Activated naive CD8-positive, alpha-beta T cell treated with anti-CD3 and anti-CD28 coated beads for 36 hours (primary cell): ENCODE measurements at regions not wholly inside any gene's neighbourhood (a gene's known extent, or its start where the extent isn't known, plus 50 kb on each side); places are given as distances from the start of the nearest gene placed in this dataset.

Source experiments
- DNase-seq: peaks from one replicate; pipeline ENCODE4 v3.0.0; 2021
- H3K27ac Mint-ChIP-seq: one replicate; pipeline ENCODE4 v1.8.0; 2022; ENCODE audit warnings: mild to moderate bottlenecking, moderate library complexity, mixed read lengths
- H3K27me3 Mint-ChIP-seq: one replicate; pipeline ENCODE4 v1.8.0; 2022; ENCODE audit warnings: mild to moderate bottlenecking, mixed read lengths
- H3K36me3 Mint-ChIP-seq: one replicate; pipeline ENCODE4 v1.8.0; 2021; ENCODE audit warnings: mild to moderate bottlenecking, mixed read lengths
- H3K4me1 Mint-ChIP-seq: one replicate; pipeline ENCODE4 v1.8.0; 2021; ENCODE audit warnings: mixed read lengths
- H3K4me3 Mint-ChIP-seq: one replicate; pipeline ENCODE4 v1.8.0; 2022; ENCODE audit warnings: mild to moderate bottlenecking, moderate library complexity, mixed read lengths
- H3K9me3 Mint-ChIP-seq: one replicate; pipeline ENCODE4 v1.8.0; 2022; ENCODE audit warnings: mixed read lengths

GRCh38 chr3:40999682-41000081 lies 199.6 kb upstream of the CTNNB1 start:
- H3K36me3 Mint-ChIP-seq, result no peaks in the 10 kb centered on the region
- H3K27ac Mint-ChIP-seq, result no peak overlapping the region
- H3K9me3 Mint-ChIP-seq, result no peaks in the 10 kb centered on the region
- H3K4me3 Mint-ChIP-seq, result no peak overlapping the region
- H3K27me3 Mint-ChIP-seq, result peaks cover 4% of the 10 kb centered on the region
- DNase-seq, result no peak
- H3K4me1 Mint-ChIP-seq, result peaks cover 5% of the 10 kb centered on the region

- Mint-ChIP-seq H3K9me3 (no peaks in the 10 kb centered on the region), H3K4me1 (peaks cover 5% of the 10 kb centered on the region), H3K36me3 (no peaks in the 10 kb centered on the region), H3K4me3 (no peak overlapping the region), H3K27ac (no peak overlapping the region), H3K27me3 (peaks cover 4% of the 10 kb centered on the region)
- no peak for DNase-seq
Observed at GRCh38 chr3:41000471-41000870, 198.8 kb upstream of the CTNNB1 start.

- Mint-ChIP-seq H3K9me3 (no peaks in the 10 kb centered on the region), H3K4me3 (no peak overlapping the region), H3K27me3 (peaks cover 4% of the 10 kb centered on the region), H3K4me1 (peaks cover 5% of the 10 kb centered on the region), H3K27ac (no peak overlapping the region), H3K36me3 (no peaks in the 10 kb centered on the region)
- DNase-seq, result no peak
Observed at GRCh38 chr3:41001556-41001955, 197.7 kb upstream of the CTNNB1 start.

GRCh38 chr3:41002104-41002503 lies 197.2 kb upstream of the CTNNB1 start:
- H3K4me1 Mint-ChIP-seq, result peaks cover 5% of the 10 kb centered on the region
- peaks cover 4% of the 10 kb centered on the region for H3K27me3 Mint-ChIP-seq
- DNase-seq, result no peak
- no peak overlapping the region for H3K27ac Mint-ChIP-seq
- no peaks in the 10 kb centered on the region for H3K36me3 Mint-ChIP-seq
- H3K9me3 Mint-ChIP-seq, result no peaks in the 10 kb centered on the region
- H3K4me3 Mint-ChIP-seq, result no peak overlapping the region

- Mint-ChIP-seq H3K27me3 (peaks cover 10% of the 10 kb centered on the region), H3K4me1 (peaks cover 1% of the 10 kb centered on the region), H3K4me3 (no peak overlapping the region), H3K36me3 (peaks cover 7% of the 10 kb centered on the region), H3K27ac (no peak overlapping the region), H3K9me3 (peaks cover 12% of the 10 kb centered on the region)
- DNase-seq, result no peak
Observed at GRCh38 chr3:41007399-41007798, 191.9 kb upstream of the CTNNB1 start.

GRCh38 chr3:41011854-41012253 lies 187.5 kb upstream of the CTNNB1 start:
- Mint-ChIP-seq H3K27me3 (peaks cover 14% of the 10 kb centered on the region), H3K36me3 (peaks cover 7% of the 10 kb centered on the region), H3K4me1 (no peaks in the 10 kb centered on the region), H3K9me3 (peaks cover 12% of the 10 kb centered on the region), H3K27ac (no peak overlapping the region), H3K4me3 (no peak overlapping the region)
- no peak for DNase-seq

GRCh38 chr3:41018855-41019254 lies 180.4 kb upstream of the CTNNB1 start:
- Mint-ChIP-seq H3K9me3 (no peaks in the 10 kb centered on the region), H3K36me3 (no peaks in the 10 kb centered on the region), H3K4me3 (no peak overlapping the region), H3K27me3 (peaks cover 13% of the 10 kb centered on the region), H3K4me1 (no peaks in the 10 kb centered on the region), H3K27ac (no peak overlapping the region)
- DNase-seq, result no peak

GRCh38 chr3:41024031-41024836 lies 175.1 kb upstream of the CTNNB1 start:
- Mint-ChIP-seq H3K36me3 (no peaks in the 10 kb centered on the region), H3K9me3 (no peaks in the 10 kb centered on the region), H3K4me1 (no peaks in the 10 kb centered on the region), H3K27ac (no peak overlapping the region), H3K4me3 (no peak overlapping the region), H3K27me3 (peaks cover 14% of the 10 kb centered on the region)
- DNase-seq, result no peak

GRCh38 chr3:41026394-41027177 lies 172.7 kb upstream of the CTNNB1 start:
- Mint-ChIP-seq H3K4me3 (no peak overlapping the region), H3K27ac (no peak overlapping the region)

GRCh38 chr3:41029356-41029755 lies 169.9 kb upstream of the CTNNB1 start:
- Mint-ChIP-seq H3K27ac (no peak overlapping the region), H3K27me3 (peaks cover 5% of the 10 kb centered on the region), H3K36me3 (no peaks in the 10 kb centered on the region), H3K9me3 (no peaks in the 10 kb centered on the region), H3K4me1 (no peaks in the 10 kb centered on the region), H3K4me3 (no peak overlapping the region)
- DNase-seq, result no peak

More at GRCh38 chr3:41026394-41027177, 172.7 kb upstream of the CTNNB1 start:
- Mint-ChIP-seq H3K27me3 (peaks cover 11% of the 10 kb centered on the region), H3K9me3 (no peaks in the 10 kb centered on the region), H3K4me1 (no peaks in the 10 kb centered on the region), H3K36me3 (no peaks in the 10 kb centered on the region)
- DNase-seq, result no peak

- no peak for DNase-seq
- Mint-ChIP-seq H3K9me3 (no peaks in the 10 kb centered on the region), H3K4me1 (no peaks in the 10 kb centered on the region), H3K27ac (no peak overlapping the region), H3K36me3 (no peaks in the 10 kb centered on the region), H3K4me3 (no peak overlapping the region), H3K27me3 (no peaks in the 10 kb centered on the region)
Observed at GRCh38 chr3:41030220-41030619, 169.1 kb upstream of the CTNNB1 start.

- H3K27ac Mint-ChIP-seq, result no peak overlapping the region
- H3K9me3 Mint-ChIP-seq, result no peaks in the 10 kb centered on the region
- no peak overlapping the region for H3K4me3 Mint-ChIP-seq
- no peak for DNase-seq
- H3K27me3 Mint-ChIP-seq, result no peaks in the 10 kb centered on the region
- H3K4me1 Mint-ChIP-seq, result no peaks in the 10 kb centered on the region
- H3K36me3 Mint-ChIP-seq, result no peaks in the 10 kb centered on the region
Observed at GRCh38 chr3:41031401-41031800, 167.9 kb upstream of the CTNNB1 start.

- Mint-ChIP-seq H3K4me1 (no peaks in the 10 kb centered on the region), H3K4me3 (no peak overlapping the region), H3K27ac (no peak overlapping the region), H3K9me3 (no peaks in the 10 kb centered on the region), H3K27me3 (no peaks in the 10 kb centered on the region), H3K36me3 (no peaks in the 10 kb centered on the region)
- DNase-seq, result no peak
Observed at GRCh38 chr3:41033956-41034519, 165.3 kb upstream of the CTNNB1 start.

GRCh38 chr3:41035456-41036022 lies 163.8 kb upstream of the CTNNB1 start:
- Mint-ChIP-seq H3K4me1 (no peaks in the 10 kb centered on the region), H3K27ac (no peak overlapping the region), H3K9me3 (no peaks in the 10 kb centered on the region), H3K36me3 (no peaks in the 10 kb centered on the region), H3K4me3 (no peak overlapping the region), H3K27me3 (no peaks in the 10 kb centered on the region)
- no peak for DNase-seq

GRCh38 chr3:41037651-41038334 lies 161.5 kb upstream of the CTNNB1 start:
- no peaks in the 10 kb centered on the region for H3K4me1 Mint-ChIP-seq
- no peak overlapping the region for H3K4me3 Mint-ChIP-seq
- no peaks in the 10 kb centered on the region for H3K36me3 Mint-ChIP-seq
- DNase-seq, result no peak
- no peaks in the 10 kb centered on the region for H3K9me3 Mint-ChIP-seq
- no peak overlapping the region for H3K27ac Mint-ChIP-seq
- H3K27me3 Mint-ChIP-seq, result no peaks in the 10 kb centered on the region
